AG20443 (cell line): ENCODE measurements at regions not wholly inside any gene's neighbourhood (a gene's known extent, or its start where the extent isn't known, plus 50 kb on each side); places are given as distances from the start of the nearest gene placed in this dataset.

ENCODE experiments used
- DNase-seq: peaks from one replicate; pipeline ENCODE4 v3.0.0; 2012; ENCODE audit warnings: low spot score, mixed read lengths

GRCh38 chr7:67553378-67553777 lies 556.7 kb downstream of the TYW1 start:
- DNase-seq: no peak

- no peak for DNase-seq
These were observed 558.4 kb downstream of the TYW1 start for GRCh38 chr7:67554986-67555385.

DNA sequence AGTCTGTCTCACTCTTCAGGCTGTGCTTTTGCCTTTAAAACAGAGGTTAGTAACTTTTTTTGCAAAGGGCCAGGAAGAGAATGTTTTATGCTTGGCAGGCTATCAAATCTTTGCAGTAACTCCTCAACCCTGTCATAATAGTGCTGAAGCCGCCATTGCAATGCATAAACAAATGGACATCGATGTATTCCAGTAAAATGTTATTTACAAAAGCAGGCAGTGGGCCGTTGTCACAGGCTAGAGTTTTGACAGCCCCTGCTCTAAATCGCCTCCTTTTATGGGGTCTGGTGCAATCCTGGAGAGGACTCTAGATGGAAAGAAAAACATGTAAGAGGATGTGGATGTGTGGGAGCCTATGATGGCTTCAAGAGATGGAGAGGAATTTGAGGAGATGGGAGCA lies 568.3 kb downstream of the TYW1 start:
- DNase-seq: no peak

GRCh38 chr7:67566101-67566500 lies 569.5 kb downstream of the TYW1 start:
- DNase-seq: no peak

DNA sequence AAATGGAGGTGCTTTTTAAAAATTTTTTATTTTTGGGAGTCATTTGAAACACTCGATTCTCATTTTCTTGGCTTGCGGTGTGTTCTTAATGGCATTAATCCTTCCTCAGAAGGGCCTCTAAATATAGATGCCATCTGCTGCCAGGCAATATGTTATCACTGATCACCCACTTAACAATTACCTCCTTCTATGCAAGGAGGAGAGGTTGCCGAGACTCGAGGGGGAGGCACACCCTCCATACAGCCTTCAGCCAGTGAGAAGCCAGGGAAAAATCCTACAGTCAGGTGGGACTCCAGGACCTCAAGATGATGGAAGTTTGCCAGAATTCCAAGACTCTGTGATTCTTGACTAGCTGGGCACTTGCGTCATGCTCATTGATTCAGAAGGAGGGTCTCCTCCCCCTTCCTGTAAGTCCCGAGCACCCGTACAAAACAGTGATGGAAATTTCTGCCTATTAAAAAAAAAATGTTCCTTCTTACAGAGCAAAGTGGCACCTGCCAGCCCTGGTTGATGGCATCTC lies 574.5 kb downstream of the TYW1 start:
- no peak for DNase-seq

GRCh38 chr7:67573639-67574038 lies 577.0 kb downstream of the TYW1 start:
- no peak for DNase-seq

DNA sequence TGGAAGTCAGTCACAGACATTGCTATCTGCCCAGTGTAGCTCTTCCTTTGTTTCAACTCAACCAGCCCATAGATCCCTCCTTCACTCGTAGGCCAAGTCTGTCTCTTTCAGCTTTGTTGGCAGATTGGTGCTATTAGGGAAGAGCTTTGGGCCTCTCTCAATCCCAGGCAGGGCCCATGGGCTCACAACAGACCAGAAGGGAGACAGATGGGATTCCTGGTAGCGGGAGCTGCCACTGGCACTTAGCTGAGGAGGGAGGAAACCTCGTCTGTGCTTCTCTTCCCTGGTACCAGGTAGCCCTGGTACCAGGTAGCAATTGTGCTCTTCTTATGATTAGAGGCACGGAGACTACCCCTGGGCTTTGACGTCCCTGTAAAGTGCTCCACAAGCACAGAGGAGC lies 592.0 kb downstream of the TYW1 start:
- no peak for DNase-seq

GRCh38 chr7:67589183-67589582 lies 592.5 kb downstream of the TYW1 start:
- no peak for DNase-seq

- DNase-seq: no peak
These were observed 594.0 kb downstream of the TYW1 start for GRCh38 chr7:67590649-67591048.

- no peak for DNase-seq
These were observed 597.2 kb downstream of the TYW1 start for GRCh38 chr7:67593794-67594193.

GRCh38 chr7:67595431-67596180 lies 599.0 kb downstream of the TYW1 start:
- no peak for DNase-seq

GRCh38 chr7:67597161-67597560 lies 600.5 kb downstream of the TYW1 start:
- DNase-seq: no peak

- no peak for DNase-seq
These were observed 601.8 kb downstream of the TYW1 start for GRCh38 chr7:67598469-67598868.

DNA sequence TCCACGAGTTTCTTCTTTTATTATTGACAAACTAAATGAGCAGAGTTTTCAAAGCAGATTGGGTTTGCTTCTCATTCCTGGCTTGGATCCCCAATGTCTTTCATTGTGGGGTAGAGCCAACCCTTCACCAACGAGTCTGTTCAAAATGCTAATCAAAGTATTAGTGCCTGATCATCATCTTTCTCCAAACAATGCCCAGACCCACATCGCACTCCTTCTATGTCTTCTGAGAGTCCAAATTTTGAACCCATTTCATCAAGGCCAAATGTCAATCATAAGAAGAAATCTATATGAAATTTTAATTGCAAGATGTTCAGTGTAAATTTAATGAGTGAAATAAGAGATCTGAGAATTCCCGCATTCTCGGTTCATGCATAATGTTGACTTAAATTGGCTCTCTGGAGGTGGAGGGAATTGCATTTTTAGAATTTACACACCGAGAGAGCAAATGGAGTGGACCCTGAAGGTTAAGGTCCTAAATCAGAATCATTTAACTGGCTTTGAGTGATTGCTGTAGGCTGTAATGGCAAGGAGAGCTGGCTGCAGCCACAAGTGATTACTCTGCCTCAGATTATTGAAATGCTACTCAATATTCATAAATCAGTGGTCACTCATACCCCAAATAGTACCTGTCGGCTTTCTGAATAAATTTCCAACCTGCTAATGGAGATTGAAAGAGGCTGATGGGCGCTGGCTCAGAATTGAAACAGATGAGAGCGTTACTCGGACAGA lies 602.9 kb downstream of the TYW1 start:
- no peak for DNase-seq

DNA sequence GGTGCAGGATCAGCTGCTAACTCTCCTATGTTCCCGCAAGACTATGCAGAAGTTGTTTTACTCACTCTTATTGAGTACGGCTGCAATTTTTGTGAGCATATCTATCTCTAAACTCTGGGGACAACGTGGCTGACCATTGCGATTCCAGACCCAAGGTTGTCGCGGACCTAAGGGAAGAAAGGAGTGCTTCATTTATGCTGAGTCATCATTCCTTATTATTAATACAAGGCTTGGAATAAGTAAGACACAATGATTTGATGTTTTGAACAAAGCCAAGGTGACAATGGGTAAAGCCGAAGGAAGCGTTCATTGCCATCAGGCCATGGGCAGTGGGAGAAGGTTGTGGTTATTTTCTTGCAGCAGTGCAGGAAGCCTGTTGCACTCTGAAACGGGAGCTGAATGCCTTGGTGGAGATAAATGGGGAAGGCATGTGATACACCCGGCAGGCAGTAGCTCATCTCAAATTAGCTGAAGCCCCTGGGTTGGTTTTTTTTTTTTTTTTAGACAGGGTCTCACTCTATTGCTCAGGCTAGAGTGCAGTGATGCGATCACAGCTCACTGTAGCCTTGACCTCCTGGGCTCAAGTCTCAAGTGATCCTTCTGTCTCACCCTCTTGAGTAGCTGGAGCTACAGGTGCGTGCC lies 605.7 kb downstream of the TYW1 start:
- no peak for DNase-seq

DNA sequence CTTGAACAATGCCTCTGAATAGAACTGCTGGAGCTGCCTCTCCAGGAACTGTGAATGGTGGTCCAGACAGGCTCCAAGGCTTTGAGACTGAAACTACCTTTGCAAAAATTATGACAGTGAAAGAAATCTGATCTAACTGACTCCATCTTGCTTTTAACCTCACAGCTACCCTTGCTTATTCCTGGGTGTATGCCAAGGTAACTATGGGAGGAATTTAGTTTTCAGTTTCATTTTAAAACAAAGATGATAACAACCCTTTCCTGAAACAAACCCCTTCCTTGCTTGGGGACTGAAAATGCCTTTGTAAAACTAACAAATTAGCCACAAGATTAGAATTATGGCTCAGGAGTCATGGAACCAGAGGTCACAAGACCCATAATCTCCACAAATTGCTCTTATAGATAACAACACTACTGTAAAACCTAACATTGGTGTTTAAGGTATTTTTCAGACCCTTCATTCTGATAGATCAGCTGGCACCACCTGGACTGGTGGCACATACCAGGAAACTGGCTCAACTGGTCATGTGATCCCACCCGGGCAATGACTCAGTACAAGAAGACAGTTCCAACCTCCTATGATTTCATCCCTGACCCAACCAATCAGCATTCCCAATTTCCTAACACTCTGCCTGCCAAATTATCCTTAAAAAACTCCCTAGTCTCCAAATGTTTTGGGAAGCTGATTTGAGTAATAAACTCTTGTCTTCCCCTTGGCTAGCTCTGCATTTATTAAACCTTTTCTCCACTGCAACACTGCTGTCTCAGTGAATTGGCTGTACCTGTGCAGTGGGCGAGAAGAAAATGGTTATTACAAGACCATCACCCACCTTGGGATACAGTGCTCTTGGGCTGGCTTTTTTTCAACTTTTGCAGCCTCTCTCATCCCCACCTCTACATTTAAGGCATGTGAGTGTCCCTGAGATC lies 608.1 kb downstream of the TYW1 start:
- DNase-seq: no peak

GRCh38 chr7:67608806-67609205 lies 612.2 kb downstream of the TYW1 start:
- DNase-seq: no peak

DNA sequence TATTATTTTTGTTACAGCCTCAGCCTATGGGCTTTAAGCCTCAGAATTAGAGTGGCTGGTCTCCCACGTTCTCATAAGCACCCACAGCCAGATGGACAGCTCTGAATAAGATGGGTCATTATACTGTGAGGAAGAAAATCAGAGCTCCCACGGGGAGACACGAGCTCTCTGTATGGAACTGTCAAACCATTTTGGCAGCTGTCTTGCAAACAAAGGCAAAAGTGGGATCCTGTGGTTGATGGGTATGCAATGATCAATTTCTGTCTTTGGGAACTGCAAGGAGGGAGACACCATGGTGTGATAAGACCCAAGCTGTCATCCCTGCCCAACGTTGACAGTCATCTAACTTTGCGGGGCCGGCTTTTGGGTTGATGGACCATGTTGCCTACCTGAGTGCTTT lies 614.3 kb downstream of the TYW1 start:
- DNase-seq: no peak

GRCh38 chr7:67614843-67615242 lies 618.2 kb downstream of the TYW1 start:
- no peak for DNase-seq

DNA sequence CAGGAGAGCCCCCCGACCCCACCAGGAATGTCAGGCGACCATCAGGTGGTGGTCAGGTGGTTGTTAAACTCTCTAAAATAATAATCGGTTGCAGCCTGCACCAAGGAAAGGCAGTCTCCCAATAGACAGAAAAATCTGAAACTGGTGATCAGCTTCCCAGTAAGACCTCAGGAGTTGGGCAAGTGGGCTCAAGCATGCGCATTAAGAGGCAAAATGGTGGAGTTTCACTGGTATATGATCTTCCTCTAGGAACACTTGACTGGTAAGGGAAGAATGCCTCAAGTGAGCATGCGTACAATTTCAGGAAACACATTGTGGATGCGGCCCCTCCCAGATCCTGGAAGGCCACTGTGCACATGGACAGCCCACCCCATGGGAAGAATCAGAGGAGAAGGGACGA lies 619.9 kb downstream of the TYW1 start:
- no peak for DNase-seq

- no peak for DNase-seq
These were observed 622.0 kb downstream of the TYW1 start for GRCh38 chr7:67618556-67619162.
